ENCODE measurements at regions not wholly inside any gene's neighbourhood (a gene's known extent, or its start where the extent isn't known, plus 50 kb on each side); places are given as distances from the start of the nearest gene placed in this dataset.

DNA sequence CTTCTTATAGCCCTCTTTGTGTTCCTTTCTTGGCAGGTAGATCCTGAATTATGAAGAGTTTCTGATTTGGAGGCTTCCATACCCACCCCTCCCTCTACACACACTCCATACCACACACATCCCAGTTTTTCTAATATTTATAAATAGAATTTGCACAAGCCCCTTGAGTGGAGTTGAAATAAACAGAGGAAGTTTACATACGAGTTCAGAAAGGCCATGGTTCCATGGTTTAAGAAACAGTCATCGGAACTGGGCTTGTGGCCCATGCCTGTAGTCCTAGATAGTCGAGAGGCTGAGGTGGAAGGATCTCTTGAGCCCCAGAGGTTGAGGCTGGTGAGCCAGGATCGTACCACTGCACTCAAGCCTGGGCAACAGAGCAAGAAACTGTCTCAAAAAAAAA is 62.7 kb upstream of the TANC1 start:
- Histone ChIP-seq H4K20me1 (ENCODE audit: insufficient read depth, low read length) (no peaks in the 10 kb centered on the region), H3K9ac (ENCODE audit: low read depth, low read length) (no peak overlapping the region), H3K4me2 (ENCODE audit: insufficient read depth, low read length) (no peak overlapping the region), H3K4me3 (ENCODE audit: low read depth in 1 of 2, low read length in 2 of 2) (no peak overlapping the region), H3K27ac (ENCODE audit: low read length) (no peak overlapping the region), H3K4me1 (ENCODE audit: insufficient read depth, low read length) (no peaks in the 10 kb centered on the region), H3K36me3 (ENCODE audit: insufficient read depth, low read length) (no peaks in the 10 kb centered on the region), H3K27me3 (ENCODE audit: insufficient read depth, low read length, poor library complexity) (no peaks in the 10 kb centered on the region), H3K79me2 (ENCODE audit: insufficient read depth, low read length) (no peaks in the 10 kb centered on the region), H2AFZ (ENCODE audit: low read depth, low read length) (no peak overlapping the region), H3K9me3 (ENCODE audit: insufficient read depth, low read length, severe bottlenecking) (no peaks in the 10 kb centered on the region)
- ATAC-seq (ENCODE audit: insufficient read depth, low read depth) (no peak), DNase-seq (no peak)
- no peak for TF ChIP-seq EZH2 (IDR thresholded peaks at IDR 0.05; ENCODE audit: borderline replicate concordance, low read depth, low read length, severe bottlenecking)
- TF ChIP-seq, protein P1, sequence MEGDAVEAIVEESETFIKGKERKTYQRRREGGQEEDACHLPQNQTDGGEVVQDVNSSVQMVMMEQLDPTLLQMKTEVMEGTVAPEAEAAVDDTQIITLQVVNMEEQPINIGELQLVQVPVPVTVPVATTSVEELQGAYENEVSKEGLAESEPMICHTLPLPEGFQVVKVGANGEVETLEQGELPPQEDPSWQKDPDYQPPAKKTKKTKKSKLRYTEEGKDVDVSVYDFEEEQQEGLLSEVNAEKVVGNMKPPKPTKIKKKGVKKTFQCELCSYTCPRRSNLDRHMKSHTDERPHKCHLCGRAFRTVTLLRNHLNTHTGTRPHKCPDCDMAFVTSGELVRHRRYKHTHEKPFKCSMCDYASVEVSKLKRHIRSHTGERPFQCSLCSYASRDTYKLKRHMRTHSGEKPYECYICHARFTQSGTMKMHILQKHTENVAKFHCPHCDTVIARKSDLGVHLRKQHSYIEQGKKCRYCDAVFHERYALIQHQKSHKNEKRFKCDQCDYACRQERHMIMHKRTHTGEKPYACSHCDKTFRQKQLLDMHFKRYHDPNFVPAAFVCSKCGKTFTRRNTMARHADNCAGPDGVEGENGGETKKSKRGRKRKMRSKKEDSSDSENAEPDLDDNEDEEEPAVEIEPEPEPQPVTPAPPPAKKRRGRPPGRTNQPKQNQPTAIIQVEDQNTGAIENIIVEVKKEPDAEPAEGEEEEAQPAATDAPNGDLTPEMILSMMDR (IDR thresholded peaks at IDR 0.05; ENCODE audit: borderline replicate concordance, extremely low read depth, low read length, poor library complexity, severe bottlenecking) = no peak

DNA sequence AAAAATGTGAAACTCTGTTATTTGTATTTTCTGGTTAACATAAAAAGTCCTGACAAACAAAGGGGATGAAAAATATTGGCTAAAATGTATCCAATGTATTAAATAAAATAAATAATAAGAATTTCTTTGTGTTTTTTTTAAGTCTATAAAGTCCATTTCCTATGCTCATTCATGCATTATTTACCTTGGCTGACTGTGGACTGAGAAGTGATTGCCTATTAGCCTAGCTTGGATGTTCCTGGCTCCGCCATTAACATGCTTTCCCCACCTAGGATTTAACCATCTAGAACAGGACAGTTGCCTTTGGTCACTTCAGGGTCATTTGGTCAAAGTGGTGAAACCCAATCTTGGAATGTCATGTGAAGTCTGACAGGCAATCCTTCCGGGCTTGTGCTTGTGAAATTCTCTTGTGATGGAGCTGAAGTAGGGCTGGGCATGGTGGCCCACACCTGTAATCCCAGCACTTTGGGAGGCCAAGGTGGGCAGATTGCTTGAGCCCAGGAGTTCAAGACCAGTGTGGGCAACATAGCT is 60.4 kb upstream of the TANC1 start:
- no peak overlapping the region for H3K27ac ChIP-seq (ENCODE audit: low read length)
- no peaks in the 10 kb centered on the region for H3K4me1 ChIP-seq (ENCODE audit: insufficient read depth, low read length)
- ATAC-seq (ENCODE audit: insufficient read depth, low read depth) (no peak), DNase-seq (no peak)
- no peaks in the 10 kb centered on the region for H3K27me3 ChIP-seq (ENCODE audit: insufficient read depth, low read length, poor library complexity)
- H3K4me2 ChIP-seq (ENCODE audit: insufficient read depth, low read length) = no peak overlapping the region
- H3K9me3 ChIP-seq (ENCODE audit: insufficient read depth, low read length, severe bottlenecking) = no peaks in the 10 kb centered on the region
- H3K4me3 ChIP-seq (ENCODE audit: low read depth in 1 of 2, low read length in 2 of 2) = no peak overlapping the region
- no peaks in the 10 kb centered on the region for H3K36me3 ChIP-seq (ENCODE audit: insufficient read depth, low read length)
- H4K20me1 ChIP-seq (ENCODE audit: insufficient read depth, low read length) = no peaks in the 10 kb centered on the region
- no peaks in the 10 kb centered on the region for H3K79me2 ChIP-seq (ENCODE audit: insufficient read depth, low read length)
- H3K9ac ChIP-seq (ENCODE audit: low read depth, low read length) = no peak overlapping the region
- TF ChIP-seq, protein P1 (IDR thresholded peaks at IDR 0.05; ENCODE audit: borderline replicate concordance, extremely low read depth, low read length, poor library complexity, severe bottlenecking) = no peak
- TF ChIP-seq EZH2 (IDR thresholded peaks at IDR 0.05; ENCODE audit: borderline replicate concordance, low read depth, low read length, severe bottlenecking) = no peak
- H2AFZ ChIP-seq (ENCODE audit: low read depth, low read length) = no peak overlapping the region

GRCh38 chr2:158912112-158912511 is 56.3 kb upstream of the TANC1 start:
- no peak overlapping the region for H3K4me2 ChIP-seq (ENCODE audit: insufficient read depth, low read length)
- DNase-seq (no peak), ATAC-seq (ENCODE audit: insufficient read depth, low read depth) (no peak)
- no peaks in the 10 kb centered on the region for H4K20me1 ChIP-seq (ENCODE audit: insufficient read depth, low read length)
- H3K9ac ChIP-seq (ENCODE audit: low read depth, low read length) = no peak overlapping the region
- H3K27ac ChIP-seq (ENCODE audit: low read length) = no peak overlapping the region
- no peaks in the 10 kb centered on the region for H3K9me3 ChIP-seq (ENCODE audit: insufficient read depth, low read length, severe bottlenecking)
- TF ChIP-seq, protein P1 (IDR thresholded peaks at IDR 0.05; ENCODE audit: borderline replicate concordance, extremely low read depth, low read length, poor library complexity, severe bottlenecking) = no peak
- TF ChIP-seq EZH2 (IDR thresholded peaks at IDR 0.05; ENCODE audit: borderline replicate concordance, low read depth, low read length, severe bottlenecking) = no peak
- H3K36me3 ChIP-seq (ENCODE audit: insufficient read depth, low read length) = no peaks in the 10 kb centered on the region
- no peak overlapping the region for H3K4me3 ChIP-seq (ENCODE audit: low read depth in 1 of 2, low read length in 2 of 2)
- H3K79me2 ChIP-seq (ENCODE audit: insufficient read depth, low read length) = no peaks in the 10 kb centered on the region
- no peak overlapping the region for H2AFZ ChIP-seq (ENCODE audit: low read depth, low read length)
- H3K27me3 ChIP-seq (ENCODE audit: insufficient read depth, low read length, poor library complexity) = no peaks in the 10 kb centered on the region
- no peaks in the 10 kb centered on the region for H3K4me1 ChIP-seq (ENCODE audit: insufficient read depth, low read length)

DNA sequence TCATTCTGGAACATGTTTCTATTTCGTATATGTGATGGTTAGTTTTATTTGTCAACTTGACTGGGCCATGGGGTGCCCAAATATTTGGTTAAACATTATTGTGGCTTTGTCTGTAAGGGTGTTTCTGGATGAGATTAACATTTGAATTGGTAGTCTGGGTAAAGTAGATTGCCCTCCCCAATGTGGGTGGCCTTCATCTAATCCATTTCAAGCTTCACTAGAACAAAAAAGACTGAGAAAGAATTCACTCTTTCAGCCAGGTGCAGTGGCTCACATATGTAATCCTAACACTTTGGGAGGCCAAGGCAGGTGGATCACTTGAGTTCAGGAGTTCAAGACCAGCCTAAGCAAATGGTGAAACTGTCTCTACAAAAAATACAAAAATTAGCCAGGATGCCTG is 55.7 kb upstream of the TANC1 start:
- DNase-seq = no peak
- no peaks in the 10 kb centered on the region for H3K36me3 ChIP-seq (ENCODE audit: insufficient read depth, low read length)
- no peaks in the 10 kb centered on the region for H3K27me3 ChIP-seq (ENCODE audit: insufficient read depth, low read length, poor library complexity)
- TF ChIP-seq, protein P1 (IDR thresholded peaks at IDR 0.05; ENCODE audit: borderline replicate concordance, extremely low read depth, low read length, poor library complexity, severe bottlenecking) = no peak
- no peak for TF ChIP-seq EZH2 (IDR thresholded peaks at IDR 0.05; ENCODE audit: borderline replicate concordance, low read depth, low read length, severe bottlenecking)
- no peak overlapping the region for H3K4me2 ChIP-seq (ENCODE audit: insufficient read depth, low read length)
- no peaks in the 10 kb centered on the region for H3K79me2 ChIP-seq (ENCODE audit: insufficient read depth, low read length)
- no peak overlapping the region for H3K27ac ChIP-seq (ENCODE audit: low read length)
- H3K4me3 ChIP-seq (ENCODE audit: low read depth in 1 of 2, low read length in 2 of 2) = no peak overlapping the region
- H3K9me3 ChIP-seq (ENCODE audit: insufficient read depth, low read length, severe bottlenecking) = no peaks in the 10 kb centered on the region
- no peak overlapping the region for H3K9ac ChIP-seq (ENCODE audit: low read depth, low read length)
- H4K20me1 ChIP-seq (ENCODE audit: insufficient read depth, low read length) = no peaks in the 10 kb centered on the region
- H2AFZ ChIP-seq (ENCODE audit: low read depth, low read length) = no peak overlapping the region
- H3K4me1 ChIP-seq (ENCODE audit: insufficient read depth, low read length) = no peaks in the 10 kb centered on the region
- no peak for ATAC-seq (ENCODE audit: insufficient read depth, low read depth)
